GM23338 (cell line): ENCODE measurements at regions not wholly inside any gene's neighbourhood (a gene's known extent, or its start where the extent isn't known, plus 50 kb on each side); places are given as distances from the start of the nearest gene placed in this dataset.

Experiments used
- ATAC-seq: fragments of 200-7000 bp; cut with Tn5 transposase; 3 replicates; pipeline ENCODE4 v1.9.1; 2020
- DNase-seq: peaks from one replicate; pipeline ENCODE4 v3.0.0-alpha.2; 2015; ENCODE audit warnings: low spot score
- H2AFZ ChIP-seq: fragments of 200-600 bp; sonication (generic); 2 replicates; pipeline ENCODE4 v1.8.0; 2016; ENCODE audit warnings: antibody characterized with exemption, mild to moderate bottlenecking, moderate library complexity
- H3F3A ChIP-seq: fragments of 200-600 bp; sonication (generic); replicated peaks from 2 replicates; pipeline ENCODE4 v1.8.0; 2017; ENCODE audit warnings: antibody characterized with exemption, mixed run types, low read depth
- H3K27ac ChIP-seq: fragments of 200-600 bp; sonication (generic); 2 replicates; pipeline ENCODE4 v1.6.1; 2016; ENCODE audit warnings: low read depth
- H3K27me3 ChIP-seq: fragments of 200-600 bp; sonication (generic); 2 replicates; pipeline ENCODE4 v1.8.0; 2016; ENCODE audit warnings: mild to moderate bottlenecking, mixed run types, moderate library complexity; ENCODE audit not compliant: insufficient read depth
- H3K36me3 ChIP-seq: fragments of 200-600 bp; sonication (generic); 2 replicates; pipeline ENCODE4 v1.8.0; 2016; ENCODE audit warnings: mild to moderate bottlenecking; ENCODE audit not compliant: insufficient read depth
- H3K4me1 ChIP-seq: fragments of 200-600 bp; sonication (generic); 2 replicates; pipeline ENCODE4 v1.8.0; 2016; ENCODE audit warnings: mild to moderate bottlenecking, moderate library complexity; ENCODE audit not compliant: insufficient read depth
- H3K4me2 ChIP-seq: fragments of 200-600 bp; sonication (generic); 2 replicates; pipeline ENCODE4 v1.7.1; 2017; ENCODE audit warnings: mixed run types
- H3K4me3 ChIP-seq: fragments of 200-600 bp; sonication (generic); 2 replicates; pipeline ENCODE4 v1.6.1; 2016; ENCODE audit warnings: mixed run types
- H3K79me2 ChIP-seq: fragments of 200-600 bp; sonication (generic); replicated peaks from 2 replicates; pipeline ENCODE4 v1.8.0; 2017; ENCODE audit warnings: mild to moderate bottlenecking; ENCODE audit not compliant: insufficient read depth
- H3K9me2 ChIP-seq: fragments of 200-600 bp; sonication (generic); 2 replicates; pipeline ENCODE4 v1.8.0; 2017; ENCODE audit not compliant: insufficient read depth
- H4K20me1 ChIP-seq: fragments of 200-600 bp; sonication (generic); replicated peaks from 2 replicates; pipeline ENCODE4 v1.8.0; 2017; ENCODE audit warnings: mild to moderate bottlenecking; ENCODE audit not compliant: insufficient read depth
- H3K27ac Mint-ChIP-seq: 2 replicates; pipeline ENCODE4 v1.8.0; 2020; ENCODE audit warnings: inconsistent platforms, mild to moderate bottlenecking, moderate library complexity, mixed read lengths
- H3K27me3 Mint-ChIP-seq: 3 replicates; pipeline ENCODE4 v1.8.0; 2022; ENCODE audit warnings: low read depth, mild to moderate bottlenecking, moderate library complexity, mixed read lengths, inconsistent platforms; ENCODE audit not compliant: insufficient read depth, poor library complexity
- H3K36me3 Mint-ChIP-seq: 3 replicates; pipeline ENCODE4 v1.8.0; 2021; ENCODE audit warnings: low read depth, mild to moderate bottlenecking, inconsistent platforms, moderate library complexity, mixed read lengths
- H3K4me1 Mint-ChIP-seq: 3 replicates; pipeline ENCODE4 v1.8.0; 2020; ENCODE audit warnings: mild to moderate bottlenecking, inconsistent platforms, mixed read lengths
- H3K4me3 Mint-ChIP-seq: 3 replicates; pipeline ENCODE4 v1.8.0; 2021; ENCODE audit warnings: moderate library complexity, mild to moderate bottlenecking, inconsistent platforms, mixed read lengths
- H3K9me3 Mint-ChIP-seq: 3 replicates; pipeline ENCODE4 v1.8.0; 2020; ENCODE audit warnings: moderate library complexity, mild to moderate bottlenecking, inconsistent platforms, mixed read lengths
- CREB1 ChIP-seq: fragments of 250-450 bp; sonication (Bioruptor Pico); IDR thresholded peaks from 2 replicates; pipeline ENCODE4 v1.5.0; 2020; ENCODE audit warnings: low read depth, mild to moderate bottlenecking, moderate library complexity
- CTCF ChIP-seq, 2 experiments: fragments of 200-600 bp in 1 of 2; sonication (generic) in 1 of 2; conservative IDR thresholded peaks; 2 replicates each; pipeline versions ENCODE4 v1.5.1 to v1.6.1; 2016 to 2017; ENCODE audit warnings: antibody characterized with exemption in 2 of 2, low read depth in 2 of 2, mild to moderate bottlenecking in 2 of 2, moderate library complexity in 1 of 2
- EZH2phosphoT487 ChIP-seq: fragments of 200-600 bp; sonication (generic); IDR thresholded peaks from one replicate; pipeline ENCODE4 v1.8.1; 2018; ENCODE audit warnings: antibody characterized with exemption; ENCODE audit not compliant: unreplicated experiment
- JUNB ChIP-seq: IDR thresholded peaks from one replicate; pipeline ENCODE4 v1.6.1; 2016; ENCODE audit warnings: antibody characterized with exemption; ENCODE audit not compliant: unreplicated experiment
- NANOG ChIP-seq: IDR thresholded peaks from 2 replicates; pipeline ENCODE4 v1.6.1; 2016; ENCODE audit warnings: antibody characterized with exemption, borderline replicate concordance
- POLR2AphosphoS5 ChIP-seq: IDR thresholded peaks from 2 replicates; pipeline ENCODE4 v1.6.1; 2016; ENCODE audit warnings: antibody characterized with exemption, low read depth
- REST ChIP-seq: IDR thresholded peaks from one replicate; pipeline ENCODE4 v1.6.1; 2018; ENCODE audit warnings: antibody characterized with exemption; ENCODE audit not compliant: unreplicated experiment
- STAT1 ChIP-seq: IDR thresholded peaks from one replicate; pipeline ENCODE4 v1.6.1; 2016; ENCODE audit warnings: antibody characterized with exemption; ENCODE audit not compliant: unreplicated experiment
- ZNF114 ChIP-seq: fragments of 250-450 bp; sonication (Bioruptor Pico); IDR thresholded peaks from 2 replicates; pipeline ENCODE4 v1.5.0; 2020; ENCODE audit warnings: mild to moderate bottlenecking, moderate library complexity
- ZNF462 ChIP-seq: fragments of 250-450 bp; sonication (Bioruptor Pico); IDR thresholded peaks from 2 replicates; pipeline ENCODE4 v1.5.0; 2020; ENCODE audit warnings: mild to moderate bottlenecking, moderate library complexity

- no peaks in the 10 kb centered on the region for H3K27me3 ChIP-seq
- DNase-seq (no peak), ATAC-seq (no peak)
- H3K36me3 Mint-ChIP-seq, result no peaks in the 10 kb centered on the region
- no peaks in the 10 kb centered on the region for H3K36me3 ChIP-seq
- no peak overlapping the region for H3K4me3 Mint-ChIP-seq
- H4K20me1 ChIP-seq, result no peaks in the 10 kb centered on the region
- no peak overlapping the region for H3K27ac Mint-ChIP-seq
- H3K4me3 ChIP-seq, result no peak overlapping the region
- no peak overlapping the region for H2AFZ ChIP-seq
- TF ChIP-seq NANOG, result no peak
- TF ChIP-seq ZNF114 (CRISPR knock-in tag), result no peak
- TF ChIP-seq CTCF (conservative IDR thresholded peaks at IDR 0.05; ENCODE audit: low read depth in 2 of 2), result no peak
- TF ChIP-seq REST, result no peak
- TF ChIP-seq CREB1 (CRISPR knock-in tag), result no peak
- TF ChIP-seq STAT1, result no peak
- TF ChIP-seq EZH2phosphoT487, result no peak
- no peak for TF ChIP-seq ZNF462 (CRISPR knock-in tag)
- TF ChIP-seq POLR2AphosphoS5, result no peak
- no peak for TF ChIP-seq JUNB
- no peaks in the 10 kb centered on the region for H3K4me1 ChIP-seq
- H3K27me3 Mint-ChIP-seq, result no peaks in the 10 kb centered on the region
- no peaks in the 10 kb centered on the region for H3K4me1 Mint-ChIP-seq
- H3K27ac ChIP-seq, result no peak overlapping the region
- H3K79me2 ChIP-seq, result no peaks in the 10 kb centered on the region
- no peaks in the 10 kb centered on the region for H3F3A ChIP-seq
- H3K9me3 Mint-ChIP-seq, result no peaks in the 10 kb centered on the region
- no peaks in the 10 kb centered on the region for H3K9me2 ChIP-seq
- no peak overlapping the region for H3K4me2 ChIP-seq
These were observed 337.2 kb downstream of the CDH11 start for GRCh38 chr16:64784635-64785034.
